GM23338 (cell line): ENCODE measurements at regions not wholly inside any gene's neighbourhood (a gene's known extent, or its start where the extent isn't known, plus 50 kb on each side); places are given as distances from the start of the nearest gene placed in this dataset.

Source experiments
- ATAC-seq: fragments of 200-7000 bp; cut with Tn5 transposase; 3 replicates; pipeline ENCODE4 v1.9.1; 2020
- DNase-seq: peaks from one replicate; pipeline ENCODE4 v3.0.0-alpha.2; 2015; ENCODE audit warnings: low spot score
- H2AFZ ChIP-seq: fragments of 200-600 bp; sonication (generic); 2 replicates; pipeline ENCODE4 v1.8.0; 2016; ENCODE audit warnings: antibody characterized with exemption, mild to moderate bottlenecking, moderate library complexity
- H3F3A ChIP-seq: fragments of 200-600 bp; sonication (generic); replicated peaks from 2 replicates; pipeline ENCODE4 v1.8.0; 2017; ENCODE audit warnings: antibody characterized with exemption, mixed run types, low read depth
- H3K27ac ChIP-seq: fragments of 200-600 bp; sonication (generic); 2 replicates; pipeline ENCODE4 v1.6.1; 2016; ENCODE audit warnings: low read depth
- H3K27me3 ChIP-seq: fragments of 200-600 bp; sonication (generic); 2 replicates; pipeline ENCODE4 v1.8.0; 2016; ENCODE audit warnings: mild to moderate bottlenecking, mixed run types, moderate library complexity; ENCODE audit not compliant: insufficient read depth
- H3K36me3 ChIP-seq: fragments of 200-600 bp; sonication (generic); 2 replicates; pipeline ENCODE4 v1.8.0; 2016; ENCODE audit warnings: mild to moderate bottlenecking; ENCODE audit not compliant: insufficient read depth
- H3K4me1 ChIP-seq: fragments of 200-600 bp; sonication (generic); 2 replicates; pipeline ENCODE4 v1.8.0; 2016; ENCODE audit warnings: mild to moderate bottlenecking, moderate library complexity; ENCODE audit not compliant: insufficient read depth
- H3K4me2 ChIP-seq: fragments of 200-600 bp; sonication (generic); 2 replicates; pipeline ENCODE4 v1.7.1; 2017; ENCODE audit warnings: mixed run types
- H3K4me3 ChIP-seq: fragments of 200-600 bp; sonication (generic); 2 replicates; pipeline ENCODE4 v1.6.1; 2016; ENCODE audit warnings: mixed run types
- H3K79me2 ChIP-seq: fragments of 200-600 bp; sonication (generic); replicated peaks from 2 replicates; pipeline ENCODE4 v1.8.0; 2017; ENCODE audit warnings: mild to moderate bottlenecking; ENCODE audit not compliant: insufficient read depth
- H3K9me2 ChIP-seq: fragments of 200-600 bp; sonication (generic); 2 replicates; pipeline ENCODE4 v1.8.0; 2017; ENCODE audit not compliant: insufficient read depth
- H4K20me1 ChIP-seq: fragments of 200-600 bp; sonication (generic); replicated peaks from 2 replicates; pipeline ENCODE4 v1.8.0; 2017; ENCODE audit warnings: mild to moderate bottlenecking; ENCODE audit not compliant: insufficient read depth
- H3K27ac Mint-ChIP-seq: 2 replicates; pipeline ENCODE4 v1.8.0; 2020; ENCODE audit warnings: inconsistent platforms, mild to moderate bottlenecking, moderate library complexity, mixed read lengths
- H3K27me3 Mint-ChIP-seq: 3 replicates; pipeline ENCODE4 v1.8.0; 2022; ENCODE audit warnings: low read depth, mild to moderate bottlenecking, moderate library complexity, mixed read lengths, inconsistent platforms; ENCODE audit not compliant: insufficient read depth, poor library complexity
- H3K36me3 Mint-ChIP-seq: 3 replicates; pipeline ENCODE4 v1.8.0; 2021; ENCODE audit warnings: low read depth, mild to moderate bottlenecking, inconsistent platforms, moderate library complexity, mixed read lengths
- H3K4me1 Mint-ChIP-seq: 3 replicates; pipeline ENCODE4 v1.8.0; 2020; ENCODE audit warnings: mild to moderate bottlenecking, inconsistent platforms, mixed read lengths
- H3K4me3 Mint-ChIP-seq: 3 replicates; pipeline ENCODE4 v1.8.0; 2021; ENCODE audit warnings: moderate library complexity, mild to moderate bottlenecking, inconsistent platforms, mixed read lengths
- H3K9me3 Mint-ChIP-seq: 3 replicates; pipeline ENCODE4 v1.8.0; 2020; ENCODE audit warnings: moderate library complexity, mild to moderate bottlenecking, inconsistent platforms, mixed read lengths
- CREB1 ChIP-seq: fragments of 250-450 bp; sonication (Bioruptor Pico); IDR thresholded peaks from 2 replicates; pipeline ENCODE4 v1.5.0; 2020; ENCODE audit warnings: low read depth, mild to moderate bottlenecking, moderate library complexity
- CTCF ChIP-seq, 2 experiments: fragments of 200-600 bp in 1 of 2; sonication (generic) in 1 of 2; conservative IDR thresholded peaks; 2 replicates each; pipeline versions ENCODE4 v1.5.1 to v1.6.1; 2016 to 2017; ENCODE audit warnings: antibody characterized with exemption in 2 of 2, low read depth in 2 of 2, mild to moderate bottlenecking in 2 of 2, moderate library complexity in 1 of 2
- ETS1 ChIP-seq: IDR thresholded peaks from 2 replicates; pipeline ENCODE4 v1.6.1; 2016; ENCODE audit warnings: antibody characterized with exemption
- EZH2 ChIP-seq: fragments of 200-600 bp; sonication (generic); IDR thresholded peaks from one replicate; pipeline ENCODE4 v1.8.0; 2017; ENCODE audit warnings: antibody characterized with exemption, mild to moderate bottlenecking, low read depth; ENCODE audit not compliant: unreplicated experiment
- EZH2phosphoT487 ChIP-seq: fragments of 200-600 bp; sonication (generic); IDR thresholded peaks from one replicate; pipeline ENCODE4 v1.8.1; 2018; ENCODE audit warnings: antibody characterized with exemption; ENCODE audit not compliant: unreplicated experiment
- JUNB ChIP-seq: IDR thresholded peaks from one replicate; pipeline ENCODE4 v1.6.1; 2016; ENCODE audit warnings: antibody characterized with exemption; ENCODE audit not compliant: unreplicated experiment
- NANOG ChIP-seq: IDR thresholded peaks from 2 replicates; pipeline ENCODE4 v1.6.1; 2016; ENCODE audit warnings: antibody characterized with exemption, borderline replicate concordance
- POLR2AphosphoS5 ChIP-seq: IDR thresholded peaks from 2 replicates; pipeline ENCODE4 v1.6.1; 2016; ENCODE audit warnings: antibody characterized with exemption, low read depth
- REST ChIP-seq: IDR thresholded peaks from one replicate; pipeline ENCODE4 v1.6.1; 2018; ENCODE audit warnings: antibody characterized with exemption; ENCODE audit not compliant: unreplicated experiment
- STAT1 ChIP-seq: IDR thresholded peaks from one replicate; pipeline ENCODE4 v1.6.1; 2016; ENCODE audit warnings: antibody characterized with exemption; ENCODE audit not compliant: unreplicated experiment
- ZNF114 ChIP-seq: fragments of 250-450 bp; sonication (Bioruptor Pico); IDR thresholded peaks from 2 replicates; pipeline ENCODE4 v1.5.0; 2020; ENCODE audit warnings: mild to moderate bottlenecking, moderate library complexity
- ZNF331 ChIP-seq: fragments of 250-450 bp; sonication (Bioruptor Pico); IDR thresholded peaks from 2 replicates; pipeline ENCODE4 v1.5.0; 2020; ENCODE audit warnings: low read depth, mild to moderate bottlenecking, moderate library complexity

- H3K27me3 Mint-ChIP-seq: peaks cover 3% of the 10 kb centered on the region
These were observed 469.3 kb downstream of the C4orf33 start for GRCh38 chr4:129565214-129565613.

GRCh38 chr4:129570326-129570725 is 474.4 kb downstream of the C4orf33 start:
- Histone ChIP-seq H3F3A (no peaks in the 10 kb centered on the region), H4K20me1 (no peaks in the 10 kb centered on the region), H3K36me3 (no peaks in the 10 kb centered on the region), H3K4me2 (no peak overlapping the region), H3K27me3 (no peaks in the 10 kb centered on the region), H3K4me3 (no peak overlapping the region), H3K27ac (no peak overlapping the region), H2AFZ (no peak overlapping the region), H3K79me2 (no peaks in the 10 kb centered on the region), H3K9me2 (no peaks in the 10 kb centered on the region), H3K4me1 (peaks cover 17% of the 10 kb centered on the region)
- no peak for DNase-seq
- Mint-ChIP-seq H3K27ac (no peak overlapping the region), H3K9me3 (no peaks in the 10 kb centered on the region; the same call in 2 of the 3 replicates), H3K27me3 (peaks cover 3% of the 10 kb centered on the region), H3K4me3 (no peak overlapping the region), H3K4me1 (peaks cover 19% of the 10 kb centered on the region; the same call in 2 of the 3 replicates), H3K36me3 (no peaks in the 10 kb centered on the region)
- ATAC-seq: no peak
- no peak for TF ChIP-seq ZNF331
- TF ChIP-seq CREB1 (CRISPR knock-in tag): no peak
- no peak for TF ChIP-seq ETS1
- no peak for TF ChIP-seq NANOG
- TF ChIP-seq JUNB: no peak
- no peak for TF ChIP-seq ZNF114 (CRISPR knock-in tag)
- no peak for TF ChIP-seq REST
- no peak for TF ChIP-seq POLR2AphosphoS5
- TF ChIP-seq CTCF (conservative IDR thresholded peaks at IDR 0.05; ENCODE audit: low read depth in 2 of 2): no peak
- TF ChIP-seq STAT1: no peak
- no peak for TF ChIP-seq EZH2
- no peak for TF ChIP-seq EZH2phosphoT487

More at GRCh38 chr4:129565214-129565613, 469.3 kb downstream of the C4orf33 start:
- DNase-seq (no peak), ATAC-seq (no peak)
- Histone ChIP-seq H3K4me3 (no peak overlapping the region), H3K79me2 (no peaks in the 10 kb centered on the region), H3K4me1 (peaks cover 17% of the 10 kb centered on the region), H3K36me3 (no peaks in the 10 kb centered on the region), H3K27me3 (no peaks in the 10 kb centered on the region), H3F3A (no peaks in the 10 kb centered on the region), H2AFZ (no peak overlapping the region), H3K27ac (no peak overlapping the region), H3K4me2 (no peak overlapping the region), H3K9me2 (no peaks in the 10 kb centered on the region), H4K20me1 (no peaks in the 10 kb centered on the region)
- H3K9me3 Mint-ChIP-seq: no peaks in the 10 kb centered on the region
- no peak for TF ChIP-seq ETS1
- no peak for TF ChIP-seq POLR2AphosphoS5
- no peak for TF ChIP-seq STAT1
- TF ChIP-seq ZNF331: no peak
- no peaks in the 10 kb centered on the region for H3K36me3 Mint-ChIP-seq
- H3K4me1 Mint-ChIP-seq: peaks cover 19% of the 10 kb centered on the region; the same call in 2 of the 3 replicates
- H3K4me3 Mint-ChIP-seq: no peak overlapping the region
- no peak overlapping the region for H3K27ac Mint-ChIP-seq
